GM18909 (cell line): ENCODE measurements at regions not wholly inside any gene's neighbourhood (a gene's known extent, or its start where the extent isn't known, plus 50 kb on each side); places are given as distances from the start of the nearest gene placed in this dataset.

Experiments used
- ATAC-seq: cut with Tn5 transposase; IDR thresholded peaks from one replicate; pipeline ENCODE4 v1.9.1; 2021; ENCODE audit warnings: mild to moderate bottlenecking; ENCODE audit not compliant: unreplicated experiment, poor library complexity

DNA sequence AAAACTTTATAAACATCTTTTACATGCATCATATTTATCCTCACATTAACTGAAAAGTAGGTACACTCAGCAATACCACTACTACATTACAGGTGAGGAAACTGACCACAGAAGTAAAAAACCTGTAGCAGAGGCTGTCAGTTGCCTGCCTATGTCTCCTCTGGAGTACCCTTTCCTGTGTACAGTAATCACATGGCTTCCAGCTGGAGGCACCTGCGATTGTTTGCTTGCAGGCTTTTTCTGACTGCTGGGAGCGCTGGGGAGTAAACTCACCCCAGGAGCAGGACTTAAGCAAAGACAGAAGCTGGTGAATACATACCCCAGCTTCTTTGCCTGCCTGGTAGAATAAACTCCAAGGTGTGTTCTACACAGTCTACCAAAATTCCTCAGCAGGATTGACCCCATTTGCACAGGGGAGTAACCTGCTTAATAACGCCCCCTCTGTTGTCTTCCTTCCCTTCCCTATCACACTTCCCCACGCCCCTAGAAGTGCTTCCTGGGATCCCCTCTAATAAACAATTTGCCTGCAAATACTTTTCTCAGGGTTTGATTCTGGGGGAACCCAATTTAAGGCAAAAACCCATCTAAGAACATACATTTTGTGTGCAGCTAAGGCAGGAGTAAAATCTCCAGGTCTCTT, 138.9 kb downstream of the PTH2R start:
- ATAC-seq, result no peak

- no peak for ATAC-seq
Observed at GRCh38 chr2:208546107-208546506, 139.5 kb downstream of the PTH2R start.

DNA sequence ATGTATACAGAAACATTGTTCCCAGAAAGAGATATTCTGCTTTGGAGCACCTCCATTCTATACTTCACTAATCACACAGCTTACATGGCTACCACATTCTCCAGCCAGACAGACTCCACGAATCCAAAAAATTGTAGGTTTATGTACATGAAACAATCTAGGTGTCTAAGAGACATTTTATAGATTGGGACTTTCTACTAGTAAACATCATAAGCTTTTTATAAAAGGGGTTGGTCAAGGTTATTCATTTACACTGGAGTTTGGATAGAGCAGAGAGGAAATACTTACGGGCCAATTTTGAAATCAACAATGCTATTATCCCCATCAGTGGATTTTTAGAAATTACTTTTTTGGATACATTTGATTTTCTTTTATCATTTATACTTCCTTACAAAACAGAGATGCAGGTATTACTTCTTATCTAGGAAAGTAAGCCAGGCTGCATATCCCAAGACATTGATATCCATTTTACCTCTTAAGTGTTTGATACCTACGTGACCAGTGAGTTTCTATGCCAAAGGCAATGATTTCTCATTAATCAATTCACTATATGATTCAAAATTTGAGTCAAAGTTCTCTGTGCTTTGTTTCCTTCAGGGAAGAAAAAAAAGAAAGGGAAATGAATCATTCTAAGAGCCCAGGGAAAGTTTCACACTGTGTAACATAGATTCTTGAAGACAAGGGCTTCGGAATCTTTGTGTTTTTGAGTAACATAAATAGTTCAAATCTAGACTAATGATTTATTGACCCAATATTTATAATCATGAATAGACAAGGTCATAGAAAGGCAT, 140.5 kb downstream of the PTH2R start:
- no peak for ATAC-seq

DNA sequence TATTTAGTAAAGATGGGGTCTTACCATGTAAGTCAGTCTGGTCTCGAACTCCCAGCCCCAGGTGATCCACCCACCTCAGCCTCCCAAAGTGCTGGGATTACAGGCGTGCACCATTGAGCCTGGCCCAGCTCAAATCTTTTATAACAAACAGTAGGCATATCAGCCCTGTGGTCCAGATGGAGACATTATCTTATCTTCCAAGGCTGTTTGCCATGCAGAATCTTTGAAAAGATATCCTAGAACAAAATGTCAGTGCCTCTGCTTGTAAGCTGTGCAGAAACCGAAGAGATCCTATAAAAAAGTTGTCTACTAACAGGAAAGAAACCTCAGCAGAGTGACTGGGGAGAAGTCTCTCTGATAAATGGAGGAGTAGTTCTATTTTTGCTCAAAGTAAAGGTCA, 142.1 kb downstream of the PTH2R start:
- no peak for ATAC-seq

DNA sequence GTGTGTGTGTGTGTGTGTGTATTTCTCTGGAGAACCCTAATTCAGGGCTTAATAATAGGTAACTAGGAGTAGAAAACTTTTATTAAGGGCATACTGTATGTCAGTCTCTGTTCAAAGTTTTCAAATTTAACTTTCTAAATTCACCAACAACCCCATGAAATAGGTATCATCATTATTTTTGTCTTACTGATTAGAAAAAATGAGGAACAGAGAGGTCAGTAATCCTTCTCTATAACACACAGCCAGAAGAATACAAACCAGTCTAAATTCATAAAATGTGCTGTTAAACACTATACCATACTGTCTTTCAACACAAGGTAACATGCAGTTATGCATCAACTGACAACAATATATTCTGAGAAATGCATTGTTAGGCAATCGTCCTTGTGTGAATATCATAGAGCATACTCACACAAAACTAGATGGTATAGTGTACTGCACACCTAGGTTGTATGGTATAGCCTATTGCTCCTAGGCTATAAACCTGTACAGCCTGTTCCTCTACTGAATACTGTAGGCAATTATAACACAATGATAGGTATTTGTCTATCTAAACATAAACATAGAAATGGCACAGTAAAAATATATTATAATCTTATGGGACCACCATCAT, 143.1 kb downstream of the PTH2R start:
- no peak for ATAC-seq

DNA sequence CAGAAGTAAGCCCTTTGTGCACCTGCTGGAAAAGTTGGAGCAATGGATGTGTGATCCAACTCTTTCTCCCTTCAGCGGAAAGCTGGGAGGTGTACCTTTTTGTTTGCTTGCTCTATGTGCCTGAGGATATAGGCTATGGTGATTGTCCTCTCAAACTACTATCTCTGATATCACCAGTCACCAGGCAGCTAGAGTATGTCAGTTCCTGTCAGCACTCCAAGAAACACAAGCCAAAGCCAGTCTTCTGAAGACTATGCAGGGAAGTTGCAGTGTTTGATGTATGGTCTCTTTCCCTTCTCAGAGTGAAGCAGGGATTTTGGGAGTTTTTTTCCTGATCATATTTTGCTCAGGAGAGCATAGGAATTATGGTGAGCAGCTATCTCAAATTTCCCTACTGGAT, 146.4 kb downstream of the PTH2R start:
- no peak for ATAC-seq

DNA sequence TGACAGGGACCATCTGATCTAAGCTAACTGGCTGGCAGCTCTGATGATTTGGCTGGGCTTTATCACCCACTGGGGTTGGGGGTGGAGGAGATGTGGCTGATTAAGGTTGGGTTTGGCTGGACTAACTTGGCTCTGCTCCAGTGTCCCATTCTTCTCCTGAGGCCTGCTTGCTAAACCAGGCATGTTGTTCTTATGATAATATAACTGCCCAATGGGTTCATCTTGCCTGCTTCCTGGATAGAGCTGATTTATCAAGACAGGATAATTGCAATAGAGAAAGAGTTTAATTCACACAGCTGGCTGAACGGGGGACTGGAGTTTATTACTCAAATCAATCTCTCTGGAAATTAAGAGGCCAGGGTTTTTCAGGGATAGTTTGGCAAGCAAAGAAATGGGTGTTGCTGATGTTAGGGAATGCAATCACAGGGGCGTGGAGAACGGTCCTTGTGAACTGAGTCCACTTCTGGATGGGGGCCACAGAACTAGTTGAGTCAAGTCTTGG, 150.4 kb downstream of the PTH2R start:
- no peak for ATAC-seq

- no peak for ATAC-seq
Observed at GRCh38 chr2:208565690-208566416, 159.3 kb downstream of the PTH2R start.

DNA sequence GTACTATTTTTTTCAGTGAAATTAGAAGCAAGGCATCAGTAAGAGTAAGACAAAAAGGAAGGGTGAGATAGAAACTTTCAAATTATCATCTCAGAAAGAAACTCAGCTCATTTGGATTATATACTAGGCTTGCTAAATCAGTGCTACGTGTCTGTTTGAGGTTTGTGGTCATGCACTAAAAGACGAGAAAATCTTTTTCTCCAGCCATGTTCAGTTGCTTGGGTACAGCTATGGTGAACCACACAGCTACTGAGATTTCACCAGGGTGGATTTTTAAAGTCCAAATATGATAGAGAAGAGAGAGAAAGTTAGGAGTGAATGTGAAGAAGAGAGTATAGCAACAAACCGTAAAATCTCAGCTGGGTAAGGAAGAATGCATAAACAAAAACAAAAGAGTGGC, 161.6 kb downstream of the PTH2R start:
- ATAC-seq, result no peak

GRCh38 chr2:208570066-208570465, 163.5 kb downstream of the PTH2R start:
- no peak for ATAC-seq

DNA sequence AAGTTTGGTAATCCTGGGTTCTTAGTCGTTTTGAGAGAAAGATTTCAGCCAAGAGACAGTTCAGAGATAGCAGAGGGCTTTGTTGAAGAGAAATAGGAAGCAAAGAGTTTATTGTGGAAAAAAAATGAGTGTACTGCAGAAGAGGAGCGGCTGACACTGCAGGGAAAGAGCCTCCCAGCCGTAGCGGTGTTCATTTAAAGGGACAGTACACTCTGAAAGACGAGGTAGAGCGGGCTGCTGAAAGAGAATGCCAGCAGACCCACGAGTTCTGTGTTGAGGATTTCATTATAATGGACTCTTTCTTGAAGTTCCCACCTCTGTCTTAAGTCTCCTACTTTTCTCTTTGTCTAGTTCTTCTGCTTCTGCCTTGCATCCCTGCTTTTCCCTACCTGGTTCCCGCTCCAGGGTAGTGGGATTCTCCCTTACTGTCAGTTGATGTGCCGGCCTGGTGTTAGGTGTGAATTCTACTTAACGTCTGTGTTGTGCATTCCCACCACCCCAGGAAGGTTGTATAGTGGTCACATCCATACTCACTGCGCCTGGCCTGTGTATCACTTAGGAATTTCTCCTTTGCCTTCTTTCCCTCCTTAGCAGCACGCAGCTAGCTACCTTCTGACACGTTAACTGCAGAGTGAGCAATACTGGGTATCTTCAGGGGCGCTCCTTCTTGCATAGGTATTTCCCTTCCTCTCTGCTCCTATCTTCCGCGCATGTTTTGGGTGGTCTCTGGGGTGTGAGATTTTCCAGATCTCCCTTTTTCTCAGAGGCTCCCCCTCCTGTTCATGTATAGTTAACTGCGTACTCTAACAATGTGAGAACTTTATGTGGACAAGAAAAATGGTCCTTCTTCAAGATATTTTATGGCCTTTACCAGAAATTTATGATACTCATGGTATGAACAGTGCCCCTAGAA, 164.5 kb downstream of the PTH2R start:
- no peak for ATAC-seq

DNA sequence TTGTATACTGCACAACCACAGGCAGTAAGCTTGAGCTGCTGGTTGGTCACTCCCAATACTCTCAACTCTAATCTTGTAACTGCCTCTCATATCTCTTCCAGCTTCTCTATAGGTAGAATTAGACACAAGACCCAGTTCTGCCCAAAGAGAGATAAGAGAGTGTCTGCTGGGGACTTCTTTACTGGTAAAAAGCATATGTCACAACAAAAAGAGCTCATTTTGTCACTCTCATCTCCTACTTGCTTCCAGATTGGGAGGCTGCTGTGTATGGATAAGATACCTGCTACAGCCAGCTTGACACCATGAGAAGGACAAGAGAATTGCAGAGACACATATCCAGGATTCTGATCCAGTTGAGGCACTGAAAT, 165.2 kb downstream of the PTH2R start:
- no peak for ATAC-seq

DNA sequence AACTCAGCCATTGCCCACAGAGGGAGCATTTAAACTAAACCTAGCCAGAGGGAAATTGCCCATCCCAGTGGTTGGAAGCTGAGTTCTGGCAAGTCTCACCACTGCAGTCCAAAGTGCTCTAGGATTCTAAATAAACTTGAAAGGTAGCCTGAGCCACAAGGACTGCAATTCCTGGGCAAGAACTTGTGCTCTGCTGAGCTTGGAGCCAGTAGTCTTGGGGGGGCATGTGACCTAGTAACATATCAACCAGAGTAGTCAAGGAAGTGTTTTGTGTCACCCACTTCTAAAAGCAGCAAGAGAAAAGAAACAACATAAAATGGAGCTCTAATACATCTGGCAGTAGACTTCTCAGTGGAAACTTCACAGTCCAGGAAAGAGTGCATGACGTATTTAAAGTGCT, 167.0 kb downstream of the PTH2R start:
- no peak for ATAC-seq

DNA sequence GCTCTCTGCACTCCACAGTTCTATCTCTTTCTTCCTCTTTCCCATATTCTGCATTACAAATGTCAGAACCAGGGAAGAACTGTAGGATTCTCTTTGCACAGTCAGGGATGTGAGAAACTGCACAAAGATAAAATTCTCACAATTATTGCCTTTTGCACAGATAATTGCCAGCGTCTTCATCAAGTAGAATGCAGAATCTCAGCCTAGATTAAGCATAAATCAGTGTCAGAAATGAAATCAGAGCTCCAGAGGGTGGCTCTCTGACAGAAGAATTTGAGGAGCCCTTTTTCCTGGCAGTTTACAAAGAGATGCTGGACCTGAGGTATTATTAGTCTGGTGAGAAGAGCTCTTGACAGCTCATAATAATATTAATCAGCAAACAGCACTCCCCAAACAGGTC, 173.1 kb downstream of the PTH2R start:
- no peak for ATAC-seq

DNA sequence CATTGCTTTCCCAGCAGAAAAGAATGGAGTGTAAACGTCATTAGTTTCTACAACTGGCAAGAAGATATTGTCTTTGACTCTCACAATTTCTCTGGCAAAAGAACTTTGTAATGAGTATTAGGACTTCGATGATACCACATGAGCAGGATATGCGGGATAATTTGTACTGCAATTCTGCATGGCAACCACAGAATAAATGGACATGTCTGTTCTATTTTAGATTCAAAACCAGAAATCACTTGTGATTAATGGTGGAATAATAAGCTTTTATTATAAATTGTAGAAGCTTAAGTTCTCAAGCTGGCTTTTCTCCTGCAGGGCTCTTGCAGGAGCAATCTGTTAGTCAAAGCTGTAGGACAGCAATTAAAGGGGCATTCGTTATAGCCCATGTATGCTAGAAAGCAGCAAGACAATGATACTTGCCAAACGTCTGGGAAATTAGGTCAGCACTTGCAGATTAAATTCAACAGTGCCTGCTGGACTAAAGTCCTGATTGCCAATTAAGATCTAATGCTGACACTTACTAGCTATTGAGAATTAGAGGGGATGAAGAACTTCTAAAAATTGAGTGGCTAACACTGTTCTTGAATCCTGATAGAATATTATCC, 177.9 kb downstream of the PTH2R start:
- no peak for ATAC-seq

DNA sequence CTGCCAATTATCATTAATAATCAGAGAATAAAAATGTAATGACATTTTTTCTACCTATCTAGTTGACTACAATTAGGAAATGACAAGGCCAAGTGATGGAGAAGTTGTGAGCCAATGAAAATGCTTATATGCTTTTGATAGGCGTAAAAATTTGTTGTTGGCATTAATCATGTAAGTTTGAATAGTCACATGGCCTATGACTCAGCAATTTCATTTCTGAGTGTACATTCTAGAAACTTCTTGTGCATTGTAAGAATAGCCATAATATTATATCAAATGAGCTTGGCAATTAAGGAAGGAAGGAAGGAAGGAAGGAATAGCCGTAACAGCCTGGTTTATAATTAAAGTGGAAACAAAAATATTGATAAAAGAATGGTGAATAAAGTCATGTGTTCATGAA, 179.9 kb downstream of the PTH2R start:
- ATAC-seq, result no peak

GRCh38 chr2:208594642-208595385, 188.2 kb downstream of the PTH2R start:
- no peak for ATAC-seq

DNA sequence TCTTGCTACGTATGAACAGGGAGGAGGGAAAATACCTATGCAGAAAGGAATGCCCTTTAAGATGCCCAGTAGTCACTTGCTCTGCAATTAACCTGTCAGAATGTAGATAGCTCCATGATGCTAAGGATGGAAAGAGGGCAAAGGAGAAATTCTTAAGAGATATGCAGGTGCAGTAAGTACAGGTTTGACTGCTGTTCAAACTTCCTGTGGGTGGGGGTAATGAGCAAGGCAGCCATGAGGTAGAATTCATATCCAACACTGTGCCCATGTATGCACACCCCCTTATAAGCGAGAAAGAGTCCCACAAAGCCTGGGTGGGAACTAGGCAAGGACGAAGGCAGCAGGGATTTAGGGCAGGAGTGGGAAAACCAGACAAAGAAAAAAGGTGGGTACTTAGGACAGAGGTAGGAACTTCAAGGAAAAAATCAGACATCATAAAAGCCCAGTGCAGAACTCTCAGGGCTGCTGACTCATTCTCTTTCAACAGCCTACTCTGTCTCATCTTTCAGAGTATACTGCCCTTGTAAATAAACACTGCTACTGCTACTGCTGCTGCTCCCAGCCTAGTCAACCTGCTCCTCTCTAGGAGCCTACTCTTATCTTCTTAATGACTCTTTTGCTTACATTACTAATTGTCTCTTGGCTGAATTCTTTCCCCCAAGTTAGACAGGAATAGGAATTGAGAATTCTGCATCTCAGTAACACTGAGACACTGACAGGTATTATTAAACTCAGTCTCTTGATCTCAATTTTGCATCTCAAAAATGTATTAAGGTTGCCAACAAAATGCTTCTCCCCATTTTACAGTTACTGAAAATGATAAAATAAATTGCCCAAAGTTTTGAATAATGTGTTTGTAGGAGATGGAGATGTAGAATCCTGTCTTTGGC, 189.0 kb downstream of the PTH2R start:
- ATAC-seq, result no peak
